Prostate gland (tissue), 2 donors: ENCODE measurements at regions not wholly inside any gene's neighbourhood (a gene's known extent, or its start where the extent isn't known, plus 50 kb on each side); places are given as distances from the start of the nearest gene placed in this dataset.

ENCODE experiments used
- DNase-seq: peaks from one replicate; pipeline ENCODE4 v3.0.0-alpha.2; 2019; ENCODE audit warnings: low spot score
- H3K27ac ChIP-seq, 2 donors: fragments of 200-600 bp; sonication (generic); 2 replicates each; pipeline ENCODE4 v1.5.1; 2017 to 2019
- H3K27me3 ChIP-seq: fragments of 200-600 bp; sonication (generic); replicated peaks from 2 replicates; pipeline ENCODE4 v1.5.1; 2019; ENCODE audit not compliant: insufficient read depth
- H3K36me3 ChIP-seq, 2 donors: fragments of 200-600 bp; sonication (generic); 1 replicate in 1 of 2; 2 replicates in 1 of 2; pipeline versions ENCODE4 v1.5.1 to v1.8.1; 2017 to 2019
- H3K4me1 ChIP-seq: fragments of 200-600 bp; sonication (generic); replicated peaks from 2 replicates; pipeline ENCODE4 v1.5.1; 2019
- H3K4me3 ChIP-seq, 2 donors: fragments of 200-600 bp; sonication (generic); 2 replicates each; pipeline ENCODE4 v1.5.1; 2017 to 2019
- H3K9me3 ChIP-seq: fragments of 200-600 bp; sonication (generic); 2 replicates; pipeline ENCODE4 v1.5.1; 2017
- CTCF ChIP-seq, 4 experiments: fragments of 200-600 bp in 2 of 4; fragments of 450-650 bp in 2 of 4; sonication (generic) in 2 of 4; IDR thresholded peaks; 1 replicate in 3 of 4; 2 replicates in 1 of 4; pipeline ENCODE4 v1.5.1; 2016 to 2019; ENCODE audit warnings: antibody characterized with exemption in 4 of 4, mild to moderate bottlenecking in 2 of 4, moderate library complexity in 2 of 4
- POLR2A ChIP-seq: fragments of 450-650 bp; IDR thresholded peaks from one replicate; pipeline ENCODE4 v1.6.1; 2016; ENCODE audit warnings: antibody characterized with exemption, mild to moderate bottlenecking
- POLR2AphosphoS5 ChIP-seq: sonication (generic); formaldehyde crosslinking; IDR thresholded peaks from one replicate; pipeline ENCODE4 v1.6.1; 2017; ENCODE audit warnings: antibody characterized with exemption
- WGBS: methylation state at CpG from one replicate; pipeline ENCODE4 v1.1.5; 2018; 5-methylcytosine and 5-hydroxymethylcytosine counted together
- intact Hi-C: fragments of 100-400 bp; cut with DNase I; formaldehyde crosslinking; loops from one replicate; pipeline ENCODE4 v1.14.2; 2022

- 84% methylated on average over 1 of the region's 1 CpG for WGBS
- no peak for DNase-seq
- Histone ChIP-seq H3K4me1 (no peaks in the 10 kb centered on the region), H3K27ac (no peak overlapping the region), H3K9me3 (no peaks in the 10 kb centered on the region), H3K27me3 (no peaks in the 10 kb centered on the region), H3K4me3 (no peak overlapping the region), H3K36me3 (no peaks in the 10 kb centered on the region)
- intact Hi-C loops = loop anchor here (10.0 kb wide), 1 partner anchor 46 kb away; no protein-coding TSS in a partner anchor
- TF ChIP-seq CTCF (IDR thresholded peaks at IDR 0.05) (no peak), POLR2AphosphoS5 (no peak), POLR2A (no peak)
Observed at GRCh38 chr15:47561102-47561501, 156.2 kb upstream of the SEMA6D start.

- Histone ChIP-seq H3K27ac (no peak overlapping the region), H3K4me1 (no peaks in the 10 kb centered on the region), H3K36me3 (no peaks in the 10 kb centered on the region), H3K9me3 (no peaks in the 10 kb centered on the region), H3K27me3 (no peaks in the 10 kb centered on the region), H3K4me3 (no peak overlapping the region)
- intact Hi-C loops = loop anchor here (10.0 kb wide), 1 partner anchor 51 kb away; no protein-coding TSS in a partner anchor
- TF ChIP-seq POLR2A (no peak), CTCF (IDR thresholded peaks at IDR 0.05) (no peak), POLR2AphosphoS5 (no peak)
- no peak for DNase-seq
- WGBS = 80% methylated on average over 3 of the region's 3 CpGs
Observed at GRCh38 chr15:47565949-47566348, 151.4 kb upstream of the SEMA6D start.

GRCh38 chr15:47566610-47567009 lies 150.7 kb upstream of the SEMA6D start:
- Histone ChIP-seq H3K36me3 (no peaks in the 10 kb centered on the region), H3K9me3 (no peaks in the 10 kb centered on the region), H3K27me3 (no peaks in the 10 kb centered on the region), H3K4me1 (no peaks in the 10 kb centered on the region), H3K4me3 (no peak overlapping the region), H3K27ac (no peak overlapping the region)
- WGBS = 79% methylated on average over 6 of the region's 6 CpGs
- no peak for DNase-seq
- intact Hi-C loops = loop anchor here (10.0 kb wide), 1 partner anchor 52 kb away; no protein-coding TSS in a partner anchor
- TF ChIP-seq CTCF (IDR thresholded peaks at IDR 0.05) = no peak
- no peak for TF ChIP-seq POLR2AphosphoS5
- TF ChIP-seq POLR2A = no peak

- WGBS = 100% methylated on average over 2 of the region's 2 CpGs
- intact Hi-C loops = loop anchor here (10.0 kb wide), 1 partner anchor 53 kb away; no protein-coding TSS in a partner anchor
Observed at GRCh38 chr15:47568030-47568429, 149.3 kb upstream of the SEMA6D start.

More at GRCh38 chr15:47568030-47568429, 149.3 kb upstream of the SEMA6D start:
- no peaks in the 10 kb centered on the region for H3K36me3 ChIP-seq
- no peak overlapping the region for H3K4me3 ChIP-seq
- H3K4me1 ChIP-seq = no peaks in the 10 kb centered on the region
- no peaks in the 10 kb centered on the region for H3K27me3 ChIP-seq
- H3K27ac ChIP-seq = no peak overlapping the region
- TF ChIP-seq POLR2AphosphoS5 (no peak), CTCF (IDR thresholded peaks at IDR 0.05) (no peak)
- no peaks in the 10 kb centered on the region for H3K9me3 ChIP-seq
- no peak for DNase-seq
